ENCODE measurements at regions not wholly inside any gene's neighbourhood (a gene's known extent, or its start where the extent isn't known, plus 50 kb on each side); places are given as distances from the start of the nearest gene placed in this dataset.
A peak's percentile ranks its signal among the peaks of the same experiment; 100 is the strongest.

DNA sequence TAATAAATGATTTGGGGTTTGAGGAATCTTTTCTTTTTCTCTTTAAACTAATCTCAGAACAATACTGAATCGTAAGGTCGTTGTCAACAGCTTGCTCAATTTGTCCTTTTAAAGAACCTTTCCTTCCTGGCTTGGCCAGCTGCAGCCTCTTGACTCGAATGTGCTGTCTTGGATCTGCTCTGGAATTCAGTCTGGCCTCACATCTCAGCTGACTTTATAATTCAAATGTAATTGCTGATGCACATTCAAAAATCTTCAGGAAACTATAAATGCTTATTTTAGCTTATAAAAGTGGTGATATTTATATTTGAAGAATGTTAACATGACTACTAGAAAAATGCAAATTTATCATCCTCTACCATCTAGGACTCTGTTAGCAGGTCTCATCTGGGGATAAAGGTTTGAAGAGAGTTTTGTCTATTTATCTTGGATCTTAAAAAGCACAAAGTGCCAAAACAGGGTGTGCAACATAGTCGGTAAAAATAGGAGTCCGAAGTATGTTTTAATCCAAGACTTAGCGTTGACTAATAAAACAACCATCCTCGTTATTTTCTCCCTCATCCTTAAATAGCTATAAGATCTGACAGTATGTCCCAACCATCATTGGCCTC is 1035.2 kb downstream of the MCTP2 start:
- H3K36me3 ChIP-seq (ENCODE audit: control insufficient read depth, insufficient read depth, low read length): no peaks in the 10 kb centered on the region
- H3K4me3 ChIP-seq (replicated peaks in 1 of 4; ENCODE audit: control extremely low read depth in 1 of 4, insufficient read depth in 1 of 4, low read depth in 3 of 4, low read length in 4 of 4): no peak overlapping the region
- peaks cover 23% of the 10 kb centered on the region for H3K4me1 ChIP-seq (ENCODE audit: control insufficient read depth, extremely low read depth, insufficient read depth, low read length)
- no peaks in the 10 kb centered on the region for H3K9me3 ChIP-seq (ENCODE audit: control insufficient read depth, insufficient read depth, low read depth, low read length)
- TF ChIP-seq EZH2 (IDR thresholded peaks at IDR 0.05; ENCODE audit: low read length, missing control alignments) (no peak), CTCF (conservative IDR thresholded peaks at IDR 0.05 in 1 of 2, IDR thresholded peaks at IDR 0.05 in 1 of 2; ENCODE audit: low read depth in 1 of 2, low read length in 2 of 2) (no peak)
- H3K27me3 ChIP-seq (ENCODE audit: control insufficient read depth, insufficient read depth, low read length): no peaks in the 10 kb centered on the region
- no peaks in the 10 kb centered on the region for H3K79me2 ChIP-seq (ENCODE audit: control insufficient read depth, insufficient read depth, low read length)
- no peaks in the 10 kb centered on the region for H4K20me1 ChIP-seq (ENCODE audit: control insufficient read depth, extremely low read depth, insufficient read depth, low read length)
- peak overlapping the region; percentile 36 for H3K27ac ChIP-seq (ENCODE audit: insufficient read depth, low read length)
- no peak overlapping the region for H2AFZ ChIP-seq (ENCODE audit: low read length)
- peak; percentile 65 to 80 for DNase-seq (ENCODE audit: low read depth in 2 of 2)
- H3K4me2 ChIP-seq (ENCODE audit: extremely low read depth, insufficient read depth, low read length): peak overlapping the region; percentile 1
- H3K9ac ChIP-seq (ENCODE audit: insufficient read depth, low read length): no peak overlapping the region

DNA sequence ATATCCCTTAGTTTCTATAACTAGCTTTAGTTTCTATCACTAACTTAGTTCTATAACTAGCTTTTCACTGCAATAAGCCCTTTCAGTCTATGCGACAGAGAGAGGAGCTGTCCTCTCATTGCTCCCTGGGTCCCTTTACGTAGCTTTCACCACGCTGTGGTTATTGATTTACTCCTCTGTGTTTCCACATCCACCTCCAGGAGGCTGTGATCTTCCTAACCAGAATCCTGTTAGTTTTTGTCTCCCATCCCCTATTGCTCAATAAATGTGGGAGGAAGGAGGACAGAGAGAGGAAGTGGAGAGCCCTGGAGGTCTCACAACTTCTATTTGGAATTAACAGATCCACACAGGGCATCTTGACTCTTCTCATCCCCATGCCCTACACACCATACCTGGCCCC is 1036.1 kb downstream of the MCTP2 start:
- Histone ChIP-seq H3K4me2 (ENCODE audit: extremely low read depth, insufficient read depth, low read length) (no peak overlapping the region), H3K27ac (ENCODE audit: insufficient read depth, low read length) (peak overlapping the region; percentile 36)

More for the DNA sequence above, 1036.1 kb downstream of the MCTP2 start:
- H3K9me3 ChIP-seq (ENCODE audit: control insufficient read depth, insufficient read depth, low read depth, low read length): no peaks in the 10 kb centered on the region
- no peak overlapping the region for H3K4me3 ChIP-seq (replicated peaks in 1 of 4; ENCODE audit: control extremely low read depth in 1 of 4, insufficient read depth in 1 of 4, low read depth in 3 of 4, low read length in 4 of 4)
- H3K4me1 ChIP-seq (ENCODE audit: control insufficient read depth, extremely low read depth, insufficient read depth, low read length): peaks cover 21% of the 10 kb centered on the region
- H3K27me3 ChIP-seq (ENCODE audit: control insufficient read depth, insufficient read depth, low read length): no peaks in the 10 kb centered on the region
- H3K36me3 ChIP-seq (ENCODE audit: control insufficient read depth, insufficient read depth, low read length): no peaks in the 10 kb centered on the region
- H2AFZ ChIP-seq (ENCODE audit: low read length): no peak overlapping the region
- TF ChIP-seq CTCF (conservative IDR thresholded peaks at IDR 0.05 in 1 of 2, IDR thresholded peaks at IDR 0.05 in 1 of 2; ENCODE audit: low read depth in 1 of 2, low read length in 2 of 2) (no peak), EZH2 (IDR thresholded peaks at IDR 0.05; ENCODE audit: low read length, missing control alignments) (no peak)
- DNase-seq (ENCODE audit: low read depth in 2 of 2): no peak
- no peaks in the 10 kb centered on the region for H3K79me2 ChIP-seq (ENCODE audit: control insufficient read depth, insufficient read depth, low read length)
- no peaks in the 10 kb centered on the region for H4K20me1 ChIP-seq (ENCODE audit: control insufficient read depth, extremely low read depth, insufficient read depth, low read length)
- H3K9ac ChIP-seq (ENCODE audit: insufficient read depth, low read length): no peak overlapping the region

Measured in fibroblast of lung (primary cell).